GM21360 (cell line): ENCODE measurements at regions not wholly inside any gene's neighbourhood (a gene's known extent, or its start where the extent isn't known, plus 50 kb on each side); places are given as distances from the start of the nearest gene placed in this dataset.

Experiments used
- ATAC-seq: cut with Tn5 transposase; IDR thresholded peaks from one replicate; pipeline ENCODE4 v1.9.1; 2021; ENCODE audit warnings: mild to moderate bottlenecking, moderate library complexity; ENCODE audit not compliant: unreplicated experiment

- ATAC-seq: no peak
These were observed 1316.7 kb upstream of the SLC10A2 start for GRCh38 chr13:104382951-104383350.

DNA sequence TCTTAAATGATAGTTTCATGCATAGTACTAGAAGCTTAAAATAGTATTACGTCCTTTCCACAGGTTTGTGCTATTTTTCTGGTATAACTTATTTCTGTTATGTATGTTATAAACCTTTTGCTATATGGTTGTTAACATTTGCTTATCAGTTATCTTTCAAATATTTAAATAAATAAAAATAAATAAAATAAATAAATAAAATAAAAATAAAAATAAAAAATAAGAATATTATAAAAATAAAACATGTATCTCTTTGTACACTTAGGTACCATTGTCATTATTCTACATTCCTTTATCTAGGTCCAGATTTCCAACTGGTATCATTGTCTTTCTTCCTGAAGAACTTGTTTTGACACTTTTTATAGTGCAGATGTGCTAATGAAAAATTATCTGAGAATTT, 1310.4 kb upstream of the SLC10A2 start:
- ATAC-seq: no peak

- ATAC-seq: no peak
These were observed 1309.4 kb upstream of the SLC10A2 start for GRCh38 chr13:104375614-104376013.

DNA sequence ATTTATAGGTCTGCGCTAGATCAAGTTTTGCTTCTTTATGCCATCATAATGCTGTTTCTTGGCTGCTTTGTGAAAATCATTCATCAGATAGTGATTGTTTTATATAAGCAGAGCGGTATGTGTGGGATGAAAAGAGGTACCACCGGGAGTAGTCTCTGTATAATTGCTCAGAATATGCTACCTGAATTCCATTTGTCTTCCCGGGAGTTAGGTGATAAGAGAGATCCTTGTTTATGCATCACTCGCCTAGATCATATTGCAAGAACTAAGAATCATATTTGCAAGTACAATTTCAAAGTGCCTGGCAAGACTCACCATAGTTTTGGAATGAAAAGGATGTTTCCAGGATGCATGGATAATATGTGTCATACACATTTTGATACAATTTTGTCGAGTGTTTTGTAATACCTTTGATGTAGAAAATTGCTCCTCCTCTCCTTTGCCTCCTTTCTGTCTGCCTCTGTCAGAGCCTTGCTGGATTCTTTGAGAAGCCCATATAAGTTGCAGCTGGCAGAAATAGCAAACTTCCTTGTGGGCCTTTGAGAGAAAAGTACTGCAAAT, 1306.0 kb upstream of the SLC10A2 start:
- no peak for ATAC-seq

DNA sequence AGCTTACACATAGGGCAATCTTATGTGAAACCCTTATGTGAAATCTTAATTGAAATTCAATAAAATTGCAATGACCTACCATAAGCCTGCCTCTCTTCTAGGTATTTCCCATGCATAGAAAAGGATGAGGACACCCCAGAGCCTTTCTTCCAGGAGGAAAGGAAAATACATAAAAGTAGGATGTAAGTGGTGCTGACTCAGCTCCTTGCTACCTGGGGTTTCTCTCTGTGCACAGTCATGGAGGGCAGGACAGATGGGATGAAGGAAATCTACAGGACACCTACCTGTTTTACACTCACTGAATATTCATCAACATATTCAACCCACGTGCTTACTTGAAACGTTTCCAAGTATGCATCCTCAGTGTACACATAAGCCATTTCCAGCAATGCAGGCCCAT, 1299.2 kb upstream of the SLC10A2 start:
- no peak for ATAC-seq

- no peak for ATAC-seq
These were observed 1291.6 kb upstream of the SLC10A2 start for GRCh38 chr13:104357672-104358354.

GRCh38 chr13:104357174-104357573, 1291.0 kb upstream of the SLC10A2 start:
- ATAC-seq: no peak

DNA sequence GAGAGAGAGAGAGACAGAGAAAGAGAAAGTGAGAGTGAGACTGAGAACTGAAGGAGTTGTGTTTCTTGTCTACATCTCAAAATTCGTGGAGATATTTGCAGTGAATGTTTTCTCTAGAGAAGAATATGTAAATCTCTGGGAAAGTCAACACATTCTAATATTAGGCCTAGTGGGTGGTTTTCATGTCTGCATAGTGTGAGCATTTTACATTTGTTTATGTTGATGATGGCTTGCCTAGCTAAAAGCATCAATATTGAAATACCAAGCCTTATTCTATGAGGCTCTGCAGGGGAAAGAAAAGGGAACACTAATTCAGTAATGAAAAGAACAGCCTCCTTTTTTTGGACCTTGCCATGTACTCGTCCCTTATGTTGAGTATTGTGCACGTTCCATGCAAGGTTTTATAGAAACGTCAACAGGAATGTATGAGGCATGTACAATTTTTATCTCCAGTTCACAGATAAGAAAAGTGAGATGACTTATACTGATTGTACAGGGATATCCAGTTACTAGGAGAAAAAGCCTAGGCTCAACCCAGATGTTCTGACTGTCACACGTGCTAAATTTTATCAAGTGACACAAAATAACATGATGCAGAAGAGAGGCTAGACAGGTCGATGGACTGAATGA, 1288.9 kb upstream of the SLC10A2 start:
- ATAC-seq: no peak

DNA sequence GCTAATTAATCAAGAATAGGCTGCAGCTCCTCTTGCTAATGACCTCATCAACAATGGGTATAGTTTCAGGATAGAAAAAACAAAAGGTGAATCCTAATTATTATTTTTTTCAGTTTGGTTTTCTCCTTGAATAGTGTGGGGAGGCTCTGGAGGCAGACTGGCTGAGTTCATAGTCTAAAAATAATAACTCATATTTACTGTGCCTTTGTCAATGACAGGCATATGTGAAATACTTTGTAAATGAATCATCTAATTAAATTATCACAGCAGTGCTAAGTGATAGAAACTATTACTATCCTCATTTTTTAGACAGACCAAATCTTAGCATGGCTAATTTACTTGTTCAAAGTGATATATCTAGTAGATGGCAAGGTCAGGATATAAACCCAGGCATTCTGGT, 1261.0 kb upstream of the SLC10A2 start:
- no peak for ATAC-seq

- no peak for ATAC-seq
These were observed 1260.3 kb upstream of the SLC10A2 start for GRCh38 chr13:104326523-104326922.

GRCh38 chr13:104321756-104322155, 1255.5 kb upstream of the SLC10A2 start:
- no peak for ATAC-seq

GRCh38 chr13:104320446-104320845, 1254.2 kb upstream of the SLC10A2 start:
- no peak for ATAC-seq

DNA sequence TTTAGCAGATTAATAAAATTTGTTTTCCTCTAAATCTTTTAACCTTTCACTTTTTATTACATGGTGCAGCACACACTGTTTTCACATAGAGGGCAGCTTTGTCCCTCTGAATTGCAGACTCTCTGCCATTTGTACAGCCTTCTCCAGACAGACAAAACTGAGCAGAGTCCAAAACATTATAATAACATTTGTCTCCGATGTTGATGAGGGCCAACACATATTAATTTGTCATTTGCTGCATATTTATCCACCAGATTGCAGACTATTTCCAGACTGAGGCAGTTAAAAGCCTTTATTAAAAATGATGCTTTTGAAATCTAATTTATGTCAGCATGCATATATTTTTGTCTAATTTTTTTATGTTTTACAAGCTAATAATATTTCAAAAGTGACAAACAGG, 1251.9 kb upstream of the SLC10A2 start:
- ATAC-seq: no peak

- no peak for ATAC-seq
These were observed 1249.4 kb upstream of the SLC10A2 start for GRCh38 chr13:104315606-104316005.

GRCh38 chr13:104314926-104315535, 1248.8 kb upstream of the SLC10A2 start:
- ATAC-seq: no peak

DNA sequence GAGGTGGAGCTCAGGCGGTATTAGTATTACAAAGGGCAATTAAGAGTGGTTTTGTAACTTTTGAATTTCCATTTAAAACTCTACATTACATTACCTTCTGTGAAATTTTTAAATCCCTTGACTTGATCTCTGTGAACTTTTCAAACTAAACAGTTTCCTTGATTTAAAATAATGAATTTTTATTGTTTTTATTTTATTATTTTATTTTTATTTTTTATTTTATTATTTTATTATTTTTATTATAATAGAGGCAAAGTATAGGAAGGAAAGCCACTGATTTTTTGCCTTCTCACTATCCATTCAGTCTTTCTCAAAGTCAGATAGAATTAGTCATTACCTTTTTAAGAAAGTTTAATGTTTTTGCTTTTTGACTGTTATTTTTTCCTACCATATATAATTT, 1248.1 kb upstream of the SLC10A2 start:
- no peak for ATAC-seq

DNA sequence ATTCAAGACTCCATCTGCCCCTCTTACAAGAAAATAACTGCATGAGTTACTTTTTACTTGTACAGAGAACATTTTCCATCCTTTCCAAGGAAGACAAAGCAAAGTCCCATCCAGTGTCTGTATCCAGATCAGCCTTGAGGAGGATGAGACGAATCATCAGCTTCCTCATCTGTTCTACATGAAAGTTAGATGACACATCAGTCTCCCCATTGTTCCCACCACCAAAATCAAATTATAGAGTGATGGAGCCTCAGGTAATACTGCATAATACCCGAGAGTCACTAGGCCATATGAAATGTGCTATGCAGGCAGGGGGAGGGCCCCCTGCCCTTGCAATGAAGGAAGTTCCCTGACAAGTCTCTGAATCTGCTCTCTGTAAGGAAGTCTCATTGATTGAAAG, 1244.6 kb upstream of the SLC10A2 start:
- ATAC-seq: no peak

- ATAC-seq: no peak
These were observed 1243.2 kb upstream of the SLC10A2 start for GRCh38 chr13:104309431-104309830.

DNA sequence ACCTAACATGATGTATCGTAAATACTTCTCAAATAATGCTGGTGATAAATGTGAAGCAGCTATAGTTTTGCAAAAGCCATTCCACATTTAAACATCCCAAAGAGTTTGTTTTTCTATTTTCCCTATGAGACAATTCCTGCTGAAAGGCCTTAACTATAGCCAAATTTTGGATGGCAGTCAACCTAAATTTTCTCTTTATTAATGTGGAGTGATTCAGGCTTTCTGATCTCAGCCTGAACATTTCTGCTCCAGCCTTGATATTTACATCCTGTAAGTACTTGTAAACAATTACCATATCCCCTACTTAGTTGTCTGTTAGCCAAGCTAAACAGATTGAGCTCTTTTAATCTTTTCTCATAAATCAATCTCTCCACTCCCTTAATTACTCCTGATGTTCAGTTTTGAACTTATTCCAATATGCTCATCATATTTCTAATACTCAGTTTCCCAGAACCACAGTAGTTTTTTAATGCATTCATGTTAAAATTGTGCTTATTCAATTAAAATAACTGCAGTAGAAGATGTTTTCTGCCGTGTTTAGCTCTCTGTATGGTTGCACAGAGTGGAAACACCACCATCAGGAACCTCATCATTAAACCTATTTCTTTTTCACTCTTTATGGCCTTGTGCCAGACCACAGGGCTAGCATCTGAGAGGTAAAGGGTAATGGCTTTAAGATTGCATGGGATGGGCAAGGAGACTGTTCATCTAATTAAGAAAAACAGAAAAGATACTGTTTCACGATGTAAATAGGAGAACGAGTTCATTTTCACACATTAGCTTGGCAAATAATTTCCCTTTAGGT, 1235.2 kb upstream of the SLC10A2 start:
- ATAC-seq: no peak

GRCh38 chr13:104297075-104297474, 1230.9 kb upstream of the SLC10A2 start:
- no peak for ATAC-seq

DNA sequence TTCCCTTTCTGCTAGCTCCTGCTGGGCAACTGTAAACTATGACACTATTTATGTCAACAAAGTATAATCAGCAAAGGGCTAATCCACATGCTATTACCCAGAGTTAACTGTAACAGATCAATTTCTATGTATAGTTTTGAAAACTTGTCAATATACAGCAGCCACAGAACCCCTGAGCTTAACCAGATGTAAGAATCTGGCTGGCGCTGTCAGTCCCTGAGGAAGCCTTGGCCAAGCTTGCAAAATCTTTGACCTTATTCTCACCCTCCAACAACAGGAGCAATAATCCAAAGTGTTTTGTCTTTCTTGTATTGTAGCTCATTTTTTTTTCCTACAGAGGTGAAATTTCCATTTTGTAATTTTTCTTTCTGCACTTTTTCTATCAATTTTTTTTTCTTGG, 1230.1 kb upstream of the SLC10A2 start:
- ATAC-seq: no peak
